Choroid plexus epithelial cell (primary cell): ENCODE measurements at regions not wholly inside any gene's neighbourhood (a gene's known extent, or its start where the extent isn't known, plus 50 kb on each side); places are given as distances from the start of the nearest gene placed in this dataset.

ENCODE experiments used
- DNase-seq: peaks from one replicate; pipeline ENCODE4 v3.0.0-alpha.2; 2010; ENCODE audit warnings: low read depth
- H3K4me3 ChIP-seq: 2 replicates; pipeline ENCODE4 v1.5.1; 2011; ENCODE audit warnings: low read depth, mild to moderate bottlenecking, control low read depth, low read length, moderate library complexity
- CTCF ChIP-seq: conservative IDR thresholded peaks from 2 replicates; pipeline ENCODE4 v1.5.1; 2011; ENCODE audit warnings: low read depth, mild to moderate bottlenecking, control low read depth, inconsistent platforms, low read length, moderate library complexity

DNA sequence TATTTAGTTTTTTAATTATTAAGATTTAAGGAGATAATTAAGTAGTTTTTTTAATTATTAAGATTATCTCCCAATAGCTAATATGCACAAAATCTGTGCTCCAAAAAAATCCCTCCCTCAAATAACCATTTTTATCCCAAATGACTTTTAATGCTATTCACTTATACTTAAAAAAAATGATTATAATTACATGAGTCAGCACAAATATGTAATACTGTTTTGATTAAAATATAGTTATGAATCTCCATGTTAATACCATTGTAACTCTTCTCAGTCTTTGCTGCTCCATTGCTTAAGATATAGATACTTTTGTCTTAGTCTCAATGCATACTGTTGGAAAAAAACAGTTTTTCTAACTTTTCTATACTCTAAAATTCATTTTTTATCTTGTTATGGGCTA is 1121.1 kb upstream of the ADGRL3 start:
- no peak for TF ChIP-seq CTCF
- H3K4me3 ChIP-seq: no peak overlapping the region
- DNase-seq: no peak

DNA sequence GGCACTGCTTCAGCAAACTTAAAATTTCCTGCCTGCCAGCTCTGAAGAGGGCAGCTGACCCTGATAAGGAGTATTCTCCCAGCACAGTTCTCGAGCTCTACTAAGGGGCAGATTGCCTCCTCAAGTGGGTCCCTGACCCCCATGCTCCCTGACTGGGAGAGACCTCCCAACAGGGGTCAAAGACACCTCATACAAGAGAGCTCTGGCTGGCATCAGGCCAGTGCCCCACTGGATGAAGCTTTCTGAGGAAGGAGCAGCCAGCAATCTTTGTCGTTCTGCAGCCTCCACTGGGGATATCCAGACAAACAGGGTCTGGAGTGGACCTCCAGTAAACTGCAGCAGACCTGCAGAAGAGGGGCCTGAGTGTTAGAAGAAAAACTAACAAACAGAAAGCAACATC is 1118.3 kb upstream of the ADGRL3 start:
- TF ChIP-seq CTCF: no peak
- DNase-seq: no peak
- H3K4me3 ChIP-seq: no peak overlapping the region

DNA sequence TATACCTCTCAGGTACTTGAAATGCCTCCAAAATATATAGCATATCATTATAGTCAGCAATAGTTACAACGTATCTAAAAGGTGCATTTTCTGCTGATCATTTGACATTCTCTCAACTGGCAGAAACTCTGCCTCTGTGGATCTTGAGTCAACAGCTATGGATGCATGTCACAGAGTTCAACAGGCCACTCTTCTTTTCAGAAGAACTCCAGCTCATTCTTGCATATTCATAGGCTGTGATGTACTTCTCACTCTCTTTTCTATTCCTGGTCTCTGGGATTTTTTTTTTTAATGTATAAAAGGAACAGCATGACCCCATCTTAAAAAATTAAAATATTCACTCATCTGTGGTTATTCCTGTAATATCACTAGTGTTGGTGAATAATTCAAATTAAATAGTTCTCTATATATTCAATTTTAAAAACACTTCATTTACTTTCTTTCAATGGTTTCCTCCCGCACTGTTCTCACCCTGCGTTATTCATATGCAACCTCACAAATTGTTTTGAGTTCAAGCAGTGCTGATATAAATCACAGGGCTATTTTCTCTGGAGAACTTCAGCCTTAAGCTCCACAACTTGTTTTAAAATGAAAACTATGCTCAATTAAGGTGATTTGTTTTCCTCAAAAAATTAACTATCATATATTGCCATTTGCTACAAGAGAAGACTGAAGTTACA is 1111.2 kb upstream of the ADGRL3 start:
- no peak for DNase-seq
- no peak overlapping the region for H3K4me3 ChIP-seq
- no peak for TF ChIP-seq CTCF

- no peak overlapping the region for H3K4me3 ChIP-seq
- no peak for DNase-seq
- TF ChIP-seq CTCF: no peak
These were observed 1110.4 kb upstream of the ADGRL3 start for GRCh38 chr4:60089546-60090273.

GRCh38 chr4:60096676-60097075 is 1103.5 kb upstream of the ADGRL3 start:
- no peak overlapping the region for H3K4me3 ChIP-seq
- DNase-seq: no peak
- no peak for TF ChIP-seq CTCF

DNA sequence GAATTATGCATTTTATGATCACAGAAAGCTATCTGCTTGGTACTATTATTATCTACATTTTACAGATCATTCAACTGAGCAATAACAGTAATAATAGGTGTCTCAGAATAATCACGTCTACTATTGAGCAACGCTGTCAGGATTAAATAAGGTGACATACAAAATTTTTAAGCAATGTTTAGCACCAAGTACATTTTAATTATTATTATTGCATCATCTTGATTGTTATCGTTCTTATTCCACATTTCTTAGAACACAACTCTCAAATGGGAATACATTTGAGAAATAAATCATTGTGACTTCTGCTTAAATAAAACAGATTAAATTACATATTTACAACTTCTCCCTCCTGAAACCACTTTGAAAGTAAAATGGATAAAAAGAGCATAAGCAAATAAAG is 1083.5 kb upstream of the ADGRL3 start:
- DNase-seq: no peak
- no peak for TF ChIP-seq CTCF
- H3K4me3 ChIP-seq: no peak overlapping the region

DNA sequence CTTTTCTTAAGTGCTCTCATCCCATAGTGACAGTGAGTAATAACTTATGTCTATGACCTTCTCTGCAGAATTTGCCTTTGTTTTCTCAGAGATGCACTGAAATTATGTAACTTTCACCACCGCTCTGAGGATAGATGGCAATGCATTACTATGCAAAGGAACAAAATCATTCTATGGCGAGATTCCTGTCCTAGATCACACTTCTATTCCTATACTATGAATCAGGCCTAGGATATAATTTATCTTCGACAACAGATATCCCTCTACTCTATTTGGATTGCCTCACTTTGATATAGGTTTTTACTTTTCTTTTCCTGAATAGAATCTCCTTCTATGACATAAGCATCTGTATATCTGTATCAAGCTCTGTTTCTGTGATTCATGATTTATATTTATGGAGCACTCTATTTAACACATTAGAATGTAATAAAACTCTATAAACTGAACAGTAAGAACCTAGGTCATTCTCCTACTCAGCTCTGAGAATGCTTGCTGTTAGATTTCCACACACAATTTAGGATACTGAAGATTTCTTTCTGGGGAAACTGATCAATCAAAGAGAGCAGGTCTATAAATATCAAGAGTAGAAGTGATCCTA is 1082.3 kb upstream of the ADGRL3 start:
- H3K4me3 ChIP-seq: no peak overlapping the region
- no peak for DNase-seq
- TF ChIP-seq CTCF: no peak
